Vagina (tissue), 2 donors: ENCODE measurements at regions not wholly inside any gene's neighbourhood (a gene's known extent, or its start where the extent isn't known, plus 50 kb on each side); places are given as distances from the start of the nearest gene placed in this dataset.

ENCODE experiments used
- DNase-seq, 2 donors: peaks; one replicate each; pipeline ENCODE4 v3.0.0-alpha.2; 2017; ENCODE audit errors: extremely low spot score in 2 of 2
- H3K27ac ChIP-seq: fragments of 200-600 bp; sonication (generic); one replicate; pipeline ENCODE4 v1.5.1; 2019
- H3K27me3 ChIP-seq: fragments of 200-600 bp; sonication (generic); one replicate; pipeline ENCODE4 v1.5.1; 2019
- H3K36me3 ChIP-seq, 2 donors: fragments of 200-600 bp; sonication (generic); one replicate each; pipeline ENCODE4 v1.5.1; 2017 to 2019
- H3K4me1 ChIP-seq: fragments of 200-600 bp; sonication (generic); one replicate; pipeline ENCODE4 v1.5.1; 2019
- H3K4me3 ChIP-seq, 2 donors: fragments of 200-600 bp; sonication (generic); 1 replicate in 1 of 2; 2 replicates in 1 of 2; pipeline ENCODE4 v1.5.1; 2016 to 2019
- H3K9me3 ChIP-seq: fragments of 200-600 bp; sonication (generic); one replicate; pipeline ENCODE4 v1.5.1; 2019
- CTCF ChIP-seq, 3 experiments: fragments of 450-650 bp in 2 of 3; fragments of 200-600 bp in 1 of 3; sonication (generic) in 1 of 3; IDR thresholded peaks; one replicate each; pipeline ENCODE4 v1.5.1; 2017 to 2019; ENCODE audit warnings: antibody characterized with exemption in 3 of 3, mild to moderate bottlenecking in 2 of 3, moderate library complexity in 2 of 3
- POLR2A ChIP-seq, 2 donors: fragments of 450-650 bp; IDR thresholded peaks; one replicate each; pipeline ENCODE4 v1.6.1; 2017; ENCODE audit warnings: antibody characterized with exemption in 2 of 2, mild to moderate bottlenecking in 2 of 2, moderate library complexity in 2 of 2
- POLR2AphosphoS5 ChIP-seq, 2 donors: sonication (generic); formaldehyde crosslinking; IDR thresholded peaks; one replicate each; pipeline ENCODE4 v1.9.0; 2017; ENCODE audit warnings: antibody characterized with exemption in 2 of 2, mild to moderate bottlenecking in 2 of 2, low read depth in 1 of 2; ENCODE audit not compliant: insufficient read depth in 1 of 2
- intact Hi-C: fragments of 100-400 bp; cut with DNase I; formaldehyde crosslinking; loops from one replicate; pipeline ENCODE4 v1.15.1; 2023

- Histone ChIP-seq H3K27ac (no peak overlapping the region), H3K4me3 (no peak overlapping the region), H3K9me3 (no peaks in the 10 kb centered on the region), H3K36me3 (no peaks in the 10 kb centered on the region), H3K4me1 (no peaks in the 10 kb centered on the region), H3K27me3 (no peaks in the 10 kb centered on the region)
- TF ChIP-seq POLR2AphosphoS5 (IDR thresholded peaks at IDR 0.05; ENCODE audit: insufficient read depth in 1 of 2, low read depth in 1 of 2) (no peak), CTCF (IDR thresholded peaks at IDR 0.05) (no peak), POLR2A (IDR thresholded peaks at IDR 0.05) (no peak)
- no peak for DNase-seq
- intact Hi-C loops: no loop called here
These were observed 942.4 kb downstream of the XPNPEP1 start for GRCh38 chr10:108980869-108981268.

- Histone ChIP-seq H3K36me3 (no peaks in the 10 kb centered on the region), H3K27ac (no peak overlapping the region), H3K4me3 (no peak overlapping the region), H3K9me3 (no peaks in the 10 kb centered on the region), H3K4me1 (no peaks in the 10 kb centered on the region), H3K27me3 (no peaks in the 10 kb centered on the region)
- no peak for TF ChIP-seq CTCF (IDR thresholded peaks at IDR 0.05)
- no peak for TF ChIP-seq POLR2A (IDR thresholded peaks at IDR 0.05)
- intact Hi-C loops: no loop called here
- DNase-seq: no peak
These were observed 947.8 kb downstream of the XPNPEP1 start for GRCh38 chr10:108975459-108976058.

GRCh38 chr10:108970016-108970415 is 953.3 kb downstream of the XPNPEP1 start:
- DNase-seq: no peak
- no peaks in the 10 kb centered on the region for H3K4me1 ChIP-seq
- no peaks in the 10 kb centered on the region for H3K36me3 ChIP-seq
- intact Hi-C loops: no loop called here
- H3K27ac ChIP-seq: no peak overlapping the region
- H3K4me3 ChIP-seq: no peak overlapping the region
- TF ChIP-seq POLR2AphosphoS5 (IDR thresholded peaks at IDR 0.05; ENCODE audit: insufficient read depth in 1 of 2, low read depth in 1 of 2): no peak
- TF ChIP-seq POLR2A (IDR thresholded peaks at IDR 0.05): no peak
- no peak for TF ChIP-seq CTCF (IDR thresholded peaks at IDR 0.05)
- no peaks in the 10 kb centered on the region for H3K9me3 ChIP-seq
- no peaks in the 10 kb centered on the region for H3K27me3 ChIP-seq

- Histone ChIP-seq H3K4me3 (no peak overlapping the region), H3K36me3 (no peaks in the 10 kb centered on the region), H3K4me1 (no peaks in the 10 kb centered on the region), H3K27me3 (no peaks in the 10 kb centered on the region), H3K9me3 (no peaks in the 10 kb centered on the region), H3K27ac (no peak overlapping the region)
- intact Hi-C loops: no loop called here
- DNase-seq: no peak
- TF ChIP-seq POLR2A (IDR thresholded peaks at IDR 0.05): no peak
- TF ChIP-seq POLR2AphosphoS5 (IDR thresholded peaks at IDR 0.05; ENCODE audit: insufficient read depth in 1 of 2, low read depth in 1 of 2): no peak
- TF ChIP-seq CTCF (IDR thresholded peaks at IDR 0.05): no peak
These were observed 956.9 kb downstream of the XPNPEP1 start for GRCh38 chr10:108966411-108966810.

- TF ChIP-seq POLR2AphosphoS5 (IDR thresholded peaks at IDR 0.05; ENCODE audit: insufficient read depth in 1 of 2, low read depth in 1 of 2) (no peak), POLR2A (IDR thresholded peaks at IDR 0.05) (no peak), CTCF (IDR thresholded peaks at IDR 0.05) (no peak)
- Histone ChIP-seq H3K27ac (no peak overlapping the region), H3K4me1 (no peaks in the 10 kb centered on the region), H3K36me3 (no peaks in the 10 kb centered on the region), H3K27me3 (no peaks in the 10 kb centered on the region), H3K4me3 (no peak overlapping the region), H3K9me3 (no peaks in the 10 kb centered on the region)
- intact Hi-C loops: no loop called here
- no peak for DNase-seq
These were observed 957.3 kb downstream of the XPNPEP1 start for GRCh38 chr10:108966005-108966404.
